ENCODE measurements at regions not wholly inside any gene's neighbourhood (a gene's known extent, or its start where the extent isn't known, plus 50 kb on each side); places are given as distances from the start of the nearest gene placed in this dataset.

DNA sequence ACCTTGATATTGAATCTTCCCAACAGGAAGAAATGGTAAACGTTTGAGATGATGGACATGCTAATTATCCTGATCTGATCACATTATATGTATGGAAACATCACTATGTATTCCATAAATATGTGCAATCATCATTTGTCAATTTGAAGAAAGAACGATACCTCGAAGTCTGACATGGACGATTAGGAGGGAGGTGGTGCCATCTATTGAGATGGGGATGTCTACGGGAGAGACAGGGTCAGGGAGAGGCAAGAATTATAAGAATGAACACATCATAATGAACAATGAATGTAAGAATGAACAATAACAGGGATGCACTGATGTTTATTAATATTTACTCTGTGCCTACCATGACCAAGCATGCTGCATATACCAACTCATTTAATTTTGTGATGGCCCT lies 93.7 kb upstream of the SOD3 start:
- H3K79me2 ChIP-seq (ENCODE audit: insufficient read depth, low read length), result no peaks in the 10 kb centered on the region
- no peaks in the 10 kb centered on the region for H4K20me1 ChIP-seq (ENCODE audit: insufficient read depth, low read length)
- H3K9me3 ChIP-seq (ENCODE audit: insufficient read depth, low read length, severe bottlenecking), result no peaks in the 10 kb centered on the region
- H3K4me1 ChIP-seq (ENCODE audit: insufficient read depth, low read length), result no peaks in the 10 kb centered on the region
- no peak overlapping the region for H3K9ac ChIP-seq (ENCODE audit: low read depth, low read length)
- no peak overlapping the region for H3K4me2 ChIP-seq (ENCODE audit: insufficient read depth, low read length)
- no peak for TF ChIP-seq EZH2 (IDR thresholded peaks at IDR 0.05; ENCODE audit: borderline replicate concordance, low read depth, low read length, severe bottlenecking)
- TF ChIP-seq, protein P1, sequence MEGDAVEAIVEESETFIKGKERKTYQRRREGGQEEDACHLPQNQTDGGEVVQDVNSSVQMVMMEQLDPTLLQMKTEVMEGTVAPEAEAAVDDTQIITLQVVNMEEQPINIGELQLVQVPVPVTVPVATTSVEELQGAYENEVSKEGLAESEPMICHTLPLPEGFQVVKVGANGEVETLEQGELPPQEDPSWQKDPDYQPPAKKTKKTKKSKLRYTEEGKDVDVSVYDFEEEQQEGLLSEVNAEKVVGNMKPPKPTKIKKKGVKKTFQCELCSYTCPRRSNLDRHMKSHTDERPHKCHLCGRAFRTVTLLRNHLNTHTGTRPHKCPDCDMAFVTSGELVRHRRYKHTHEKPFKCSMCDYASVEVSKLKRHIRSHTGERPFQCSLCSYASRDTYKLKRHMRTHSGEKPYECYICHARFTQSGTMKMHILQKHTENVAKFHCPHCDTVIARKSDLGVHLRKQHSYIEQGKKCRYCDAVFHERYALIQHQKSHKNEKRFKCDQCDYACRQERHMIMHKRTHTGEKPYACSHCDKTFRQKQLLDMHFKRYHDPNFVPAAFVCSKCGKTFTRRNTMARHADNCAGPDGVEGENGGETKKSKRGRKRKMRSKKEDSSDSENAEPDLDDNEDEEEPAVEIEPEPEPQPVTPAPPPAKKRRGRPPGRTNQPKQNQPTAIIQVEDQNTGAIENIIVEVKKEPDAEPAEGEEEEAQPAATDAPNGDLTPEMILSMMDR (IDR thresholded peaks at IDR 0.05; ENCODE audit: borderline replicate concordance, extremely low read depth, low read length, poor library complexity, severe bottlenecking), result no peak
- no peak for DNase-seq
- no peak for ATAC-seq (ENCODE audit: insufficient read depth, low read depth)
- H3K36me3 ChIP-seq (ENCODE audit: insufficient read depth, low read length), result no peaks in the 10 kb centered on the region
- no peak overlapping the region for H2AFZ ChIP-seq (ENCODE audit: low read depth, low read length)
- H3K27me3 ChIP-seq (ENCODE audit: insufficient read depth, low read length, poor library complexity), result no peaks in the 10 kb centered on the region
- H3K4me3 ChIP-seq (ENCODE audit: low read depth in 1 of 2, low read length in 2 of 2), result no peak overlapping the region
- no peak overlapping the region for H3K27ac ChIP-seq (ENCODE audit: low read length)

DNA sequence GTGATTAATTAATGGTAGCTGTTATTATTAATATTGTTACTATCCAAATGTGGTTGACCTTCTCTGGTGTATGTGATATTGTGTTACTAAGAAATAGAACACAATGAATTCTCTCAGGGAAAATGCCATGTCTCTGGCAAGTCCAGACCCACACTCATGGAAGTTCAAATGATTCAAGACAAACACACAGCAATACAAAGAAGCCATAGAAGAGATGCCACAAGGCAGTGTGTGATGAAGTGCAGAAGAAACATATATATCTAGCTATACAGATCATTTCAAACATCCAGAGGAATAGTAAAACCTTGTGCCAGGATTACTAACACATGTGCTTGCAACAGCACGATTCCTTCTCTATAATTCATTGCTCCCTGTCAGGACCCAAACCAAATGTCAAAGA lies 93.1 kb upstream of the SOD3 start:
- Histone ChIP-seq H3K4me3 (ENCODE audit: low read depth in 1 of 2, low read length in 2 of 2) (no peak overlapping the region), H3K9me3 (ENCODE audit: insufficient read depth, low read length, severe bottlenecking) (no peaks in the 10 kb centered on the region), H2AFZ (ENCODE audit: low read depth, low read length) (no peak overlapping the region), H3K36me3 (ENCODE audit: insufficient read depth, low read length) (no peaks in the 10 kb centered on the region), H3K4me1 (ENCODE audit: insufficient read depth, low read length) (no peaks in the 10 kb centered on the region), H3K27me3 (ENCODE audit: insufficient read depth, low read length, poor library complexity) (no peaks in the 10 kb centered on the region), H3K27ac (ENCODE audit: low read length) (no peak overlapping the region), H3K4me2 (ENCODE audit: insufficient read depth, low read length) (no peak overlapping the region), H3K79me2 (ENCODE audit: insufficient read depth, low read length) (no peaks in the 10 kb centered on the region), H4K20me1 (ENCODE audit: insufficient read depth, low read length) (no peaks in the 10 kb centered on the region), H3K9ac (ENCODE audit: low read depth, low read length) (no peak overlapping the region)
- no peak for DNase-seq
- no peak for ATAC-seq (ENCODE audit: insufficient read depth, low read depth)
- TF ChIP-seq, protein P1 (IDR thresholded peaks at IDR 0.05; ENCODE audit: borderline replicate concordance, extremely low read depth, low read length, poor library complexity, severe bottlenecking), result no peak
- TF ChIP-seq EZH2 (IDR thresholded peaks at IDR 0.05; ENCODE audit: borderline replicate concordance, low read depth, low read length, severe bottlenecking), result no peak

DNA sequence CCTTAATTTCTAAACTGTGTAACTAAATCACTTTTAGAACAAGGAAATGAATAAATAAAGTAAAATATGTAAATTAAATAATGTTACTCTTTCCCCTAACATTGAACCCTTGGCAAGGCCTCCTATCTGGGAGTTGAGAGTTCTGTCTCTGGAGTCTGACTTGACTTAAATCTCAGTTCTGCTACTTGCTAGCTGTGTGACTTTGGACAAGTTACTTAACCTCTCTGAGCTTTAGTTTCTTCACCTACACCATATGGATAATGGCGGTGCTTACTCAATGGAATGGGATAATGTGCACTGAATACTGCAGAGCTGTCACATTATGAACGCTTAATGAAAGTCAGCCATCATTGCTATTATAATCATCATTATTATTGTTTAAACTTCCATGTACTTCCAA lies 92.1 kb upstream of the SOD3 start:
- TF ChIP-seq EZH2 (IDR thresholded peaks at IDR 0.05; ENCODE audit: borderline replicate concordance, low read depth, low read length, severe bottlenecking), result no peak
- TF ChIP-seq, protein P1 (IDR thresholded peaks at IDR 0.05; ENCODE audit: borderline replicate concordance, extremely low read depth, low read length, poor library complexity, severe bottlenecking), result no peak
- Histone ChIP-seq H3K9ac (ENCODE audit: low read depth, low read length) (no peak overlapping the region), H3K27ac (ENCODE audit: low read length) (no peak overlapping the region), H3K4me3 (ENCODE audit: low read depth in 1 of 2, low read length in 2 of 2) (no peak overlapping the region), H3K79me2 (ENCODE audit: insufficient read depth, low read length) (no peaks in the 10 kb centered on the region), H3K4me1 (ENCODE audit: insufficient read depth, low read length) (no peaks in the 10 kb centered on the region), H3K9me3 (ENCODE audit: insufficient read depth, low read length, severe bottlenecking) (no peaks in the 10 kb centered on the region), H3K27me3 (ENCODE audit: insufficient read depth, low read length, poor library complexity) (no peaks in the 10 kb centered on the region), H2AFZ (ENCODE audit: low read depth, low read length) (no peak overlapping the region), H4K20me1 (ENCODE audit: insufficient read depth, low read length) (no peaks in the 10 kb centered on the region), H3K4me2 (ENCODE audit: insufficient read depth, low read length) (no peak overlapping the region), H3K36me3 (ENCODE audit: insufficient read depth, low read length) (no peaks in the 10 kb centered on the region)
- ATAC-seq (ENCODE audit: insufficient read depth, low read depth), result no peak
- DNase-seq, result no peak

DNA sequence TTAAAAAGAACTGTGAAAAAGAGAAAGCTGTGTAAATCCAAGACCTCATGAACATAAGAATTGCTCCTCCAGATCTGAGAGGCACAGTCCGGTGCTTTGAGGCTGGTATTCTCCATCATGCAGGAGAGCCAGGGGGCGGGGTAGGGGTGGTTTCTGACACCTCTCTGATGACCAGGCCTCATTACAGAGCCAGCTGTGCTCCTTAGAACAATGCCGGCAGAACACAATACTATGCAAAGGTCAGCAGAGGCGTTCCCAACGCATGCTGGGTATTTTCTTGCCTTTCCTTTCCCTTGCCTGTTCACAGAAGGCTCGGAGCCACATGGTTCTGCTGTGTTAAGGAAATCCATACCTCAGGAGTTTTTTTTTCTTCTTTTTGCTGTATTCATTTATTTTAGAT lies 91.2 kb upstream of the SOD3 start:
- no peak overlapping the region for H3K4me2 ChIP-seq (ENCODE audit: insufficient read depth, low read length)
- H4K20me1 ChIP-seq (ENCODE audit: insufficient read depth, low read length), result no peaks in the 10 kb centered on the region
- H3K4me1 ChIP-seq (ENCODE audit: insufficient read depth, low read length), result no peaks in the 10 kb centered on the region
- H2AFZ ChIP-seq (ENCODE audit: low read depth, low read length), result no peak overlapping the region
- no peaks in the 10 kb centered on the region for H3K9me3 ChIP-seq (ENCODE audit: insufficient read depth, low read length, severe bottlenecking)
- H3K4me3 ChIP-seq (ENCODE audit: low read depth in 1 of 2, low read length in 2 of 2), result no peak overlapping the region
- ATAC-seq (ENCODE audit: insufficient read depth, low read depth) (no peak), DNase-seq (no peak)
- no peaks in the 10 kb centered on the region for H3K36me3 ChIP-seq (ENCODE audit: insufficient read depth, low read length)
- no peaks in the 10 kb centered on the region for H3K27me3 ChIP-seq (ENCODE audit: insufficient read depth, low read length, poor library complexity)
- no peak overlapping the region for H3K27ac ChIP-seq (ENCODE audit: low read length)
- H3K9ac ChIP-seq (ENCODE audit: low read depth, low read length), result no peak overlapping the region
- H3K79me2 ChIP-seq (ENCODE audit: insufficient read depth, low read length), result no peaks in the 10 kb centered on the region
- TF ChIP-seq EZH2 (IDR thresholded peaks at IDR 0.05; ENCODE audit: borderline replicate concordance, low read depth, low read length, severe bottlenecking), result no peak
- TF ChIP-seq, protein P1 (IDR thresholded peaks at IDR 0.05; ENCODE audit: borderline replicate concordance, extremely low read depth, low read length, poor library complexity, severe bottlenecking), result no peak
